Activated CD8-positive, alpha-beta T cell treated with anti-CD3 and anti-CD28 coated beads, Interleukin-2, amount 10 ng/mL, durations not matched to agents 7 days and 5 days (primary cell): ENCODE measurements at regions not wholly inside any gene's neighbourhood (a gene's known extent, or its start where the extent isn't known, plus 50 kb on each side); places are given as distances from the start of the nearest gene placed in this dataset.

Experiments used
- ATAC-seq: fragments of 150-1000 bp; cut with Tn5 transposase; one replicate; pipeline ENCODE4 v1.10.0; 2021; ENCODE audit warnings: moderate library complexity
- CTCF ChIA-PET: fragments of 350-600 bp; sonication (Branson Sonifier 250); formaldehyde crosslinking; loops from one replicate; lab custom pipeline; 2021; ENCODE audit warnings: antibody characterized with exemption; lab: Charles Lee
- POLR2A ChIA-PET: fragments of 350-600 bp; sonication (Branson Sonifier 250); formaldehyde crosslinking; loops from one replicate; lab custom pipeline; 2021; ENCODE audit warnings: antibody characterized with exemption; lab: Charles Lee
- DNase-seq: peaks from one replicate; pipeline ENCODE4 v3.0.0-alpha.2; 2020
- H3K27ac Mint-ChIP-seq: one replicate; pipeline ENCODE4 v1.8.0; 2021; ENCODE audit warnings: mild to moderate bottlenecking, mixed read lengths
- H3K27me3 Mint-ChIP-seq: one replicate; pipeline ENCODE4 v1.8.0; 2021; ENCODE audit warnings: low read depth, mixed read lengths
- H3K36me3 Mint-ChIP-seq: one replicate; pipeline ENCODE4 v1.8.0; 2021; ENCODE audit warnings: low read depth, mixed read lengths
- H3K4me1 Mint-ChIP-seq: one replicate; pipeline ENCODE4 v1.8.0; 2021; ENCODE audit warnings: low read depth, mixed read lengths
- H3K4me3 Mint-ChIP-seq: one replicate; pipeline ENCODE4 v1.8.0; 2021; ENCODE audit warnings: mild to moderate bottlenecking, mixed read lengths
- H3K9me3 Mint-ChIP-seq: one replicate; pipeline ENCODE4 v1.8.0; 2022; ENCODE audit warnings: mixed read lengths; ENCODE audit not compliant: insufficient read depth

DNA sequence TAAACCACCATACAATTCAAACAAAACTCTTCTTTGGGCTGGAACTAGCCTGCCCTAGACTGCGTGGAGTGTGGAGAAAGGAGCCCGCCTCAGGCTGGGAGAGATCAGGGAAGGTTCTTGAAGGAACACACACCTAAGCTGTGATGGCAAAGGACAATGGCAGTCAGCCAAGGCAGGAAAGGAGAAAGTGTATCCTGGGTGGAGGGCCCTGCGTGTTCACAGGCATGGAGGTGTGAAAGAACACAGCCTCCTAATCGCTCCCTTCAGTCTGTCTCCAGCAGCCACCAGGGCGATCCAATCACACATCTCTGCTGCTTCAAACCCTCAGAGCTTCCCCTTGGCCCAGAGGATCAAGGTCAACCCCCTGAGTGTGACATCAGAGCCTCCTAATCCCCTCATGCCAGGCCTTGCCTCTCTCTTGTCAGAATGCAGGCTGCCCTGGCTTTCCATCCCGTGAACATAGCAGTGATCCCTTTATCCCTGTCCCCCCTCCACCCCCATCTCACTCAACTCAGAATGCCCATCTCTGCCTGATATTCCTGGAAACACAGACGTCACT, 173.0 kb downstream of the KATNIP start:
- H3K4me1 Mint-ChIP-seq, result no peaks in the 10 kb centered on the region

DNA sequence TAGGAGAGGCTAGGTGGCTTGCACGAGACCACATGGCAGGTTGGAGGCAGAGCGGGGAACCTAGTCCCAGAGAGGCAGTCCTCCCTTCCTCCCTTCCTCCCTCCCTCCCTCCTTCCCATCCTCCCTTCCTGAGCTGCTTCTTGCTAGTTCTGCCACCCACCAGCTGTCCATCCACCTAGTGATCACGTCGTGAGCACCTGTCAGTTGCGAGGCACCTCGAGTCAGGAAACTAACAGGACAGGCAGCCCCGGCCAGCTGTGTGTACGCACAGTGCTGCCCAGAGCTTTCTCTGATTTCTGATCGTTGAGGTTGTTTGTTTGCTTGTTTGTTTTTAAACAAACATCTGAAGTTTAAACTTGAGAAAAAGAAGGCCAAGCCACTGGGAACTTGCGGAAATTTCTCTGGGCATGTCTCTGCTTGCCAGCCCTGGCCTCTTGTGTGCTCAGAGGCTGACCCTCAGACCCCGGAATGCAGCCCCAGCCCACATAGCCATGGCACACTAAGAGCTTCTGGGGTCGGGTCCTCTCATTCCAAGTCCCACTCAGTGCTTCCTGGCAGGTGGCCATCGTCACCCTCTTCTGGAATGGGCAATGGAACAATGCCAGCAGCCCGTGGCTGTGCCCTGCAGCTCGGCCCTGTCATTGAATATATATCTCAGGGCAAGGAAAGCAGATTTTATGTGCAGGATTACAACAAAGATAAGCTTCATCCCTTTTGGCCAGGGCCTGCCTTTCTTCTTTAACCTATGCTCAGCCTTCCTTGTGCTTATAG, 174.0 kb downstream of the KATNIP start:
- Mint-ChIP-seq H3K27me3 (no peaks in the 10 kb centered on the region), H3K36me3 (peaks cover 2% of the 10 kb centered on the region), H3K4me1 (no peaks in the 10 kb centered on the region), H3K4me3 (no peak overlapping the region), H3K9me3 (no peaks in the 10 kb centered on the region), H3K27ac (no peak overlapping the region)
- ATAC-seq (no peak), DNase-seq (no peak)
- CTCF ChIA-PET, result no interaction called here
- POLR2A ChIA-PET, result interaction anchor here (1.0 kb wide), 1 partner anchor 13 kb away, joined by 3 read pairs; no protein-coding TSS in a partner anchor

More for the DNA sequence above, 173.0 kb downstream of the KATNIP start:
- DNase-seq (no peak), ATAC-seq (no peak)
- CTCF ChIA-PET, result no interaction called here
- Mint-ChIP-seq H3K27ac (no peak overlapping the region), H3K9me3 (no peaks in the 10 kb centered on the region), H3K36me3 (peaks cover 2% of the 10 kb centered on the region), H3K4me3 (no peak overlapping the region), H3K27me3 (no peaks in the 10 kb centered on the region)
- POLR2A ChIA-PET, result interaction anchor here (1.0 kb wide), 1 partner anchor 12 kb away, joined by 3 read pairs; no protein-coding TSS in a partner anchor

DNA sequence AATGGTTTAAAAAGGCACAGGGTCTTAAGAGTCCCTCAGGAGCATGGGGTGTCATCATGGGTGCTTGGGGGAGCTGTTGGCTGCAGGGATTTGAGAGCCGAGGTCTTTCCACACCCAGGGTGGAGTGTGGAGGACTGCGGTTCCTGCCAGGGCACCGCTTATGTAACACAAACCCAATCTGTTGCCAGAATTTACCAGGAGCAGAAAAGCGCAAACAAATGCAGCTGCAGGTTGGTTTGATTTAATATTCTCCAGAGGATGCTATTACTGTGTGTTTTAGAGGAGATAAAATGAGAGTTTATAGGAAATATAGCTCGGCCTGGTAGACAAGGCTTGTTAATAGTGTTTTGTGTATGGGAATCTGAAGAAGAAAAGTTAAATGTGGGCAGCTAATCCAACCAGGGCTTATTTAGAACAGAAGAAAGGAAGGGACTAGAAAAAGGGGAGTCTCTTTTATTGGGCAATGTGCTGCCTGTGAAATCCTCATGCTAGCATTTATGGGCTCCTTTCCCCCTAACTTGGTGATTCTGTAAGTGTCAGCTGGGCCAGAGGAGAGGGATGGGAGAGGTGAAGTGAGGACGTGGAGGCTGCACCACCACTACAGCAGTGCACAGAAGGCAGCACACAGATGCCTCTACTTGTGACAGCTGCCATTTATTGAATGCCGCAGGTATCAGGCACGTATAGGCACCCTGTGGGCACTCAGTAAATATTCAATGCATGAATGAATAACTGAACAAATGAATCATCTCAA, 174.7 kb downstream of the KATNIP start:
- Mint-ChIP-seq H3K27ac (no peak overlapping the region), H3K4me3 (no peak overlapping the region), H3K27me3 (no peaks in the 10 kb centered on the region), H3K36me3 (peaks cover 2% of the 10 kb centered on the region), H3K9me3 (no peaks in the 10 kb centered on the region), H3K4me1 (peaks cover 6% of the 10 kb centered on the region)
- POLR2A ChIA-PET, result no interaction called here
- CTCF ChIA-PET, result no interaction called here
- ATAC-seq (no peak), DNase-seq (no peak)

DNA sequence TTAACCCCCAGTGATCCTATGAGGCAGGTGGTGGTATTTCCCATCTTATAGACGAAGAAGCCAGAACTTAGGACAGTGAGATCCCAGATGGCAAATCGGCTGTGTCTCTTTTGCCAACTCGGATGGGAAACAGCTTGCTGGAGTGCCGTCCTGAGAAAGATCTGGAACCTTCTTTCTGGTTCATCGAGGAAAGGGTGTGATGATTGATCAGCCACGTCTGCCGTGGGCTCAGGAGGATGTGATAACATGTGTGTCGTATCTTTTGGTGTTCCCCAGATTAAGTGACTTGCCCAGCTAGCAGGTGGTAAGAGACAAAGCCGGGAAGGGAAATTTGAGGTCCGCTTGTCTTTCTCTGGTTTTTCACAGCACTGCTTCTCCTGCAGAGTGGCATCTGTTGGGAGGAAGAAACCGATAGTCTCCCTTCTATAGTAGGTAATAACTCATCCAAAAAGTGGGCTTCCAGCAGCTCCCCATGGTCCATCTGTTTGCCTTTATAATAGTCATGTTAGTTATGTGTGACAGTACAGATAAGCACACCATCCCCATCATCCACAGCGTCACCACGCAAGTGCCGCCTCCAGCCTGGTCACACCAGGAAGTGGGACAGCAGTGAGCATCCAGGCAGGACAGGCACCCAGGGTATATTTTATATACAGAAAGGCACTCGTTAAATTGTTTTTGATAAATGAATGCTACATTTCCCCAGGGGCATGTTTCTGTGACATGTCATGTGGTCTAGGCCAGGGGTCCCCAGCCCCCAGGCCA, 175.5 kb downstream of the KATNIP start:
- no peak for DNase-seq
- peaks cover 7% of the 10 kb centered on the region for H3K4me1 Mint-ChIP-seq
- CTCF ChIA-PET, result no interaction called here
- no peak overlapping the region for H3K4me3 Mint-ChIP-seq
- ATAC-seq, result no peak
- POLR2A ChIA-PET, result no interaction called here
- H3K36me3 Mint-ChIP-seq, result peaks cover 2% of the 10 kb centered on the region
- no peak overlapping the region for H3K27ac Mint-ChIP-seq
- H3K27me3 Mint-ChIP-seq, result no peaks in the 10 kb centered on the region
- H3K9me3 Mint-ChIP-seq, result no peaks in the 10 kb centered on the region

DNA sequence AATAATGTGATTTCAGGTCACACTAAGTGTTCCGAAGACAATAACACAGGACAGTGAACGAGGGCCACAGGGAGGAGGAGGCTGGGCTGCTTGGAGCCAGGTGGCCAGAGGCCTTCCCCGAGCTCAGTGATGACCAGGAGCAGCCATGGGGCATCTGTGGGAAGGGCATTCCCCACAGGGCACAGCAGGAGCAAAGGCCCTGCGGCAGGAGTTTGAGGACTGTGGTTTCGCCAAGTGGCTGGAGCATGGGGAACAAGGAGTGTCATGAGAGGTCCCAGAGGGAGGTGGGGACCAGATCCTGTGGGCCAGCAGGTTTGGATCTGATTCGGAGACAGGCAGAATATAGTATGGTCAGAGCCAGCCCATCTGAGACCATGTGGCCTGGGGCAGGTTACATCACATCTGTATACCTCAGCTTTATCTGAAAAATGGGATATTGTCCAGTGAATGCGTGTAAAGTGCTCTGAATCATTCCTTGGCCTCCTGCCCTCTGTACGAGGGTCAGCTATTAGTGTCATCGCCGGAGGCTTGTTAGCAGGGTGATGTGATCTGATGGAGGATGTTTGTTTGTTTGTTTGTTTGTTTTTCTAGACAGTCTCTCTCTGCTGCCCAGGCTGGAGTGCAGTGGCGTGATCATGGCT, 176.8 kb downstream of the KATNIP start:
- DNase-seq (no peak), ATAC-seq (no peak)
- Mint-ChIP-seq H3K36me3 (peaks cover 2% of the 10 kb centered on the region), H3K27ac (no peak overlapping the region), H3K4me1 (peaks cover 7% of the 10 kb centered on the region), H3K4me3 (no peak overlapping the region), H3K27me3 (no peaks in the 10 kb centered on the region), H3K9me3 (no peaks in the 10 kb centered on the region)
- CTCF ChIA-PET, result no interaction called here
- POLR2A ChIA-PET, result no interaction called here

DNA sequence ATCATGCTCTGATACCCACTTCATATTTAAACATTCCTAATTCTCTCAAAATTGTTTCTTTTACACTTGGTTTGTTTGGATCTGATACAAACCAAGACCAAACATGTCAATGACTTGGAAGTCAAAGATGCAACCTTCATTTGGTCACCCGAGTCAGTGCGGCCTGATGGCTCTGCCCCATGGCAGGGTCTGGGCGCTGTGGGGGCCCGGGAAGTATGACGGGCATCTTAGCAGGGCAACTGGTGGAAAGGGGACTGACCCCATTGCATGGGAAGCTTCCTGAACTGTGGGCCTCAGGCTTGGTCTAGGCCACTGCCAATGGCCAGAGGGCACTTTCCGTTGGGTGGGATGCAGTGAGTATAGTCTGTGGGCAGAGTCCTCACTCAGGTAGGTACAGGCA, 178.0 kb downstream of the KATNIP start:
- Mint-ChIP-seq H3K27ac (no peak overlapping the region), H3K27me3 (no peaks in the 10 kb centered on the region), H3K4me3 (no peak overlapping the region), H3K36me3 (no peaks in the 10 kb centered on the region), H3K9me3 (no peaks in the 10 kb centered on the region), H3K4me1 (peaks cover 7% of the 10 kb centered on the region)
- ChIA-PET CTCF (no interaction called here), POLR2A (no interaction called here)
- no peak for DNase-seq
- ATAC-seq, result no peak

DNA sequence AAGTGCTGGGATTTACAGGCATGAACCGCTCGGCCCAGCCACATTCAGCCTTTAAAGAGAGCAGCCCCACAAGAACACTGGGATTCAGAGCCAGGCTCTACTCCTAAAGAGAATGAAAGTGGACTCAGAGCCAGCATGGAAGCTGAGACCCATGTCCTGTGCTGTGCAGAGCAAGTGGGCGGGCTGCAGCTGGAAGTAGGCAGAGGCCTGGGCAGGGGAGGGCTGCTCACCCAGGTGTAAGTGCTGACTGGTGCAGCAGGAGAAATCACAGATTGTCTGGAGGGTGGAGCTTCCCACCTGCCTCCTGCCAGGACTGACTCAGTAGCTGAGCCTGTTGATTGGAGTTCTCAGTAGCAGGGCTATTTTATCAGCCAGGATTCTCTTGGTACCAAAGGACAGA, 178.7 kb downstream of the KATNIP start:
- Mint-ChIP-seq H3K4me1 (peaks cover 7% of the 10 kb centered on the region), H3K9me3 (no peaks in the 10 kb centered on the region), H3K27ac (no peak overlapping the region), H3K27me3 (no peaks in the 10 kb centered on the region), H3K4me3 (no peak overlapping the region), H3K36me3 (no peaks in the 10 kb centered on the region)
- ATAC-seq (no peak), DNase-seq (no peak)
- ChIA-PET POLR2A (no interaction called here), CTCF (interaction anchor here (1.1 kb wide), 1 partner anchor 38 kb away, joined by 3 read pairs; no protein-coding TSS in a partner anchor)

DNA sequence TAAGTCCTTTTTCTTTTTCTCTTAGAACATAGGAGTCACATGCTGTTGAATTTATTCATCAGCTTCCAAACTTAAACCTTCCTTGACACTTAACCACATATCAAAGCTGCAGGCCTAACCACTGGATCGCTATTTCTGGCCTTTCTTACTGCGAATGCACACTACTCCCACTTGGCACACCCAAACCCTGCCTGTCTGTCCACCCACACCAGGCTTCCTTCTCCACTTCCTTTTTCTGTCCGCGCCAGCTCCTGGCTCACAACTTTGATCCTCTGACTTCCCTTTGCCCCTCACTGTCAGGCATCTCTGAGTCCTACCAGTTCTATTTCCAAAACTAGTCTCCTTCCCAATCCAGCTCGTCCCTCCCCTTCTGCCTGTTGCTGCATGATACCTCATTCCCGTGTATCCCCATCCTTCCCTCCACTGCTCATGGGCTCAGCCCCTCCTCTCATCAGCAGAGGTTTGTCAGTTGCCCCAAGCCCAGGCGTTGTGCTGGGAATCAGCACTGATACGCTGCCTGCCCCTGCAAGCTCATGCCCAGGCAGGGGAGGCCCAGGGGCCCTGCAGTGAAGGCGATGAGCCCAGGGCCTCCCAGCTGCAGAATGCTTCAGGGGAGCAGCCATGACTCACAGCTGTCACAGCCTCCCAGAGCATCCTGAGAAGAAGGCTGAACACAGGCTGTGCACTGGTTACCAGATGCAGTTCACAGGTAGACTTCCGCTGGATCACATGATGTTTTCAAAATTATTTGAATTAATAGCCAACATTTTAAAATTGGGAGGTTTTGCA, 179.8 kb downstream of the KATNIP start:
- no peak for ATAC-seq
- CTCF ChIA-PET, result interaction anchor here (1.1 kb wide), 1 partner anchor 39 kb away, joined by 3 read pairs; no protein-coding TSS in a partner anchor

DNA sequence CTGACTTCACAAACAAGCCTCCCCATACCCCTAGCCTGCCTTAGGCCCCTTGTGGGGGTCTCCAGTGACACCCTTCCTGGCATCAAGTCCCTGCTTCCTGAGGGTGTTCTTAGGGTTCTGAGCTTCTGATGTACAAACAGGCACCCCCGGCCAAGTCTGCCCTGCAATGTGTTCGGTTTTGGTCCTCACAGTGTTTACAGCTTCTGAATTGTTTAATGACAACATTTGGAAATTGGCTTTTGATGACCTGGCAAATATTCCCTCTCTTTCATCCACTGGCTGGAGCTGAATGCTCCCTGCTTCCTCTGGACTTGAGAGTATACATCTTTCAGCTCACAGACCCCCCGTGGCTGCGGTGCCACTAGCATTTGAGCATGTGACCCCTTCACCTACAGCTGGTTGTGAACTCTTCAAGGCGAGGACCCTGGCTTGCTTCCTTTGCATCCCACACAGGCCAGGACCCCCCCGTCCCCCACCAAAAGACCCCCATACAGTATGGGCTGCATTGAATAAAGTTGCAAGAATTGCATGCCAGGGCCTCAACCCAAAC, 180.8 kb downstream of the KATNIP start:
- ChIA-PET CTCF (no interaction called here), POLR2A (no interaction called here)
- no peak for ATAC-seq
- H3K27ac Mint-ChIP-seq, result peak overlapping the region; percentile 17
- peaks cover 7% of the 10 kb centered on the region for H3K4me1 Mint-ChIP-seq
- no peaks in the 10 kb centered on the region for H3K36me3 Mint-ChIP-seq
- no peak overlapping the region for H3K4me3 Mint-ChIP-seq
- H3K9me3 Mint-ChIP-seq, result no peaks in the 10 kb centered on the region
- DNase-seq, result no peak
- H3K27me3 Mint-ChIP-seq, result no peaks in the 10 kb centered on the region

More for the DNA sequence above, 179.8 kb downstream of the KATNIP start:
- no peak for DNase-seq
- H3K9me3 Mint-ChIP-seq, result no peaks in the 10 kb centered on the region
- POLR2A ChIA-PET, result no interaction called here
- H3K27me3 Mint-ChIP-seq, result no peaks in the 10 kb centered on the region
- H3K4me1 Mint-ChIP-seq, result peaks cover 7% of the 10 kb centered on the region
- H3K4me3 Mint-ChIP-seq, result no peak overlapping the region
- H3K27ac Mint-ChIP-seq, result no peak overlapping the region
- H3K36me3 Mint-ChIP-seq, result no peaks in the 10 kb centered on the region

DNA sequence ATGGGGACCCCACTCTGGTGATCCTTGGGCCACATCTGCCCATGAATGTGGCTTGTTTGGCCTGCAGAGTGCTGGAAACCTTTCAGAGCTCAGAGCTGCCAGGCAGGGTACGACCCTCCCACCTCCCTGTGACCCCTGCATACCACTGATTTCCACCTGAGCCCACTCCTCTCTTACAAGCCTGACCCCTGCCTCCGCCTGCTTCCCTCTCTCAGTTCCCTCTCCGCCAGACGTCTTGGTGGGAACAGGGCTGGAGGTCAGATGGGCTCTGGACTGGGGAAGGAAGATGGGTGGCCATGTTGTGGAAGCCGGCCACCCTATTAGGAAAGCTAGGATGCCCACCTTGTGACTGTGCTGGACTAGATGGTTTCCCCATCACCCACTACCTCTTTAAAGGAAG, 185.1 kb downstream of the KATNIP start:
- ChIA-PET CTCF (no interaction called here), POLR2A (no interaction called here)
- Mint-ChIP-seq H3K4me1 (no peaks in the 10 kb centered on the region), H3K9me3 (no peaks in the 10 kb centered on the region), H3K4me3 (no peak overlapping the region), H3K36me3 (no peaks in the 10 kb centered on the region), H3K27ac (no peak overlapping the region), H3K27me3 (no peaks in the 10 kb centered on the region)
- DNase-seq, result no peak
- ATAC-seq, result no peak
